HEK293 (cell line): ENCODE measurements at regions not wholly inside any gene's neighbourhood (a gene's known extent, or its start where the extent isn't known, plus 50 kb on each side); places are given as distances from the start of the nearest gene placed in this dataset.

Experiments
- CTCF ChIP-seq: fragments of 450-650 bp; formaldehyde crosslinking; IDR thresholded peaks from 2 replicates; pipeline ENCODE4 v1.5.1; 2016; ENCODE audit warnings: missing biosample characterization, missing genetic modification characterization
- TCF7L2 ChIP-seq: IDR thresholded peaks from 2 replicates; pipeline ENCODE4 v1.6.1; 2011; ENCODE audit warnings: low read depth, mild to moderate bottlenecking, inconsistent platforms, low read length, moderate library complexity, borderline replicate concordance
- ZBTB8A ChIP-seq: fragments of 450-650 bp; formaldehyde crosslinking; IDR thresholded peaks from 2 replicates; pipeline ENCODE4 v1.5.1; 2016; ENCODE audit warnings: missing biosample characterization, missing genetic modification characterization
- ZNF140 ChIP-seq: fragments of 450-650 bp; formaldehyde crosslinking; IDR thresholded peaks from 2 replicates; pipeline ENCODE4 v1.5.1; 2016; ENCODE audit warnings: missing biosample characterization, missing genetic modification characterization
- ZNF239 ChIP-seq: fragments of 450-650 bp; formaldehyde crosslinking; IDR thresholded peaks from 2 replicates; pipeline ENCODE4 v1.5.1; 2016; ENCODE audit warnings: missing biosample characterization, missing genetic modification characterization
- ZNF274 ChIP-seq, 2 experiments: fragments of 200-500 bp in 1 of 2; fragments of 450-650 bp in 1 of 2; sonication (Bioruptor generic) in 1 of 2; formaldehyde crosslinking in 1 of 2; IDR thresholded peaks; 2 replicates each; pipeline versions ENCODE4 v1.5.1 to v1.6.1; 2014 to 2016; ENCODE audit warnings: borderline replicate concordance in 1 of 2, inconsistent platforms in 1 of 2, low read length in 1 of 2, missing biosample characterization in 1 of 2, missing genetic modification characterization in 1 of 2
- ZNF335 ChIP-seq: fragments of 450-650 bp; formaldehyde crosslinking; conservative IDR thresholded peaks from 2 replicates; pipeline ENCODE4 v1.5.1; 2016; ENCODE audit warnings: missing biosample characterization, missing genetic modification characterization
- ZNF510 ChIP-seq: fragments of 450-650 bp; formaldehyde crosslinking; IDR thresholded peaks from 2 replicates; pipeline ENCODE4 v1.5.1; 2018; ENCODE audit warnings: mild to moderate bottlenecking, missing genetic modification characterization, missing biosample characterization; ENCODE audit not compliant: insufficient replicate concordance
- ZNF530 ChIP-seq: fragments of 450-650 bp; formaldehyde crosslinking; IDR thresholded peaks from 2 replicates; pipeline ENCODE4 v1.5.1; 2016; ENCODE audit warnings: low read depth, missing biosample characterization, missing genetic modification characterization
- ZNF785 ChIP-seq: fragments of 450-650 bp; formaldehyde crosslinking; IDR thresholded peaks from 2 replicates; pipeline ENCODE4 v1.5.1; 2016; ENCODE audit warnings: missing biosample characterization, missing genetic modification characterization
- ZSCAN23 ChIP-seq: fragments of 450-650 bp; formaldehyde crosslinking; IDR thresholded peaks from 2 replicates; pipeline ENCODE4 v1.5.1; 2016; ENCODE audit warnings: missing biosample characterization, missing genetic modification characterization

DNA sequence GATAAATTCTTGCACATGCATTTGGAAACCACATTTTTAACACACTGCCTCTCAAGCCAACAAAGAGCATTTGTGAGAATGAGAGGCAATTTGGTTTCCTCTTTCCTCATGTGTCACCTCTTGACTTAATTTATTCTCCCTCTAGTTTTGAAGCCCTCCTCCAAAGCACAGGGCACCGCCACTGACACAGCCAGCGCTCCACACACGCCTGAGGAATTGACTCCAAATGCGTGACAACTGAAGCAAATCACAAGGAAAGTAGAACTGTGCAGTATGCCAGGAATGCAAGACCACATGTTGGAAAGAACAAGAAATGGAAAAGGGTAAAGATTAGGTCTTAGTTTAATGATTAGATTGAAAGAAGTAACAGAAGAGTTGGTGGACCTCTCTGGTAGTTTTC lies 173.3 kb downstream of the LSM5 start:
- TF ChIP-seq CTCF (tag by site-specific recombination) (no peak), ZNF335 (tag by site-specific recombination) (no peak), ZNF140 (tag by site-specific recombination) (no peak), ZNF530 (no peak), ZNF239 (tag by site-specific recombination) (no peak), ZNF510 (no peak), ZNF274 (IDR thresholded peaks at IDR 0.05; ENCODE audit: low read length) (no peak), ZNF274 (tag by site-specific recombination; IDR thresholded peaks at IDR 0.05; ENCODE audit: borderline replicate concordance) (no peak), TCF7L2 (no peak), ZNF785 (tag by site-specific recombination) (no peak), ZSCAN23 (tag by site-specific recombination) (no peak), ZBTB8A (tag by site-specific recombination) (no peak)
